Osteocyte (in vitro differentiated cells): ENCODE measurements at regions not wholly inside any gene's neighbourhood (a gene's known extent, or its start where the extent isn't known, plus 50 kb on each side); places are given as distances from the start of the nearest gene placed in this dataset.

Experiments
- DNase-seq: peaks from one replicate; pipeline ENCODE4 v3.0.0; 2021; ENCODE audit warnings: mixed read lengths; ENCODE audit not compliant: unreplicated experiment; ENCODE audit errors: extremely low spot score
- H3K27ac Mint-ChIP-seq: one replicate; pipeline ENCODE4 v1.8.0; 2021; ENCODE audit warnings: mild to moderate bottlenecking, mixed read lengths; ENCODE audit not compliant: unreplicated experiment
- H3K27me3 Mint-ChIP-seq: one replicate; pipeline ENCODE4 v1.8.0; 2021; ENCODE audit warnings: mixed read lengths; ENCODE audit not compliant: unreplicated experiment
- H3K36me3 Mint-ChIP-seq: one replicate; pipeline ENCODE4 v1.8.0; 2021; ENCODE audit warnings: mixed read lengths; ENCODE audit not compliant: unreplicated experiment
- H3K4me1 Mint-ChIP-seq: one replicate; pipeline ENCODE4 v1.8.0; 2021; ENCODE audit warnings: mixed read lengths; ENCODE audit not compliant: unreplicated experiment
- H3K4me3 Mint-ChIP-seq: one replicate; pipeline ENCODE4 v1.8.0; 2021; ENCODE audit warnings: mild to moderate bottlenecking, moderate library complexity, mixed read lengths; ENCODE audit not compliant: unreplicated experiment
- H3K9me3 Mint-ChIP-seq: one replicate; pipeline ENCODE4 v1.8.0; 2021; ENCODE audit warnings: mixed read lengths; ENCODE audit not compliant: unreplicated experiment
- CTCF ChIP-seq: fragments of 200-600 bp; sonication (generic); IDR thresholded peaks from 2 replicates; pipeline ENCODE4 v1.5.0; 2021; ENCODE audit warnings: antibody characterized with exemption, mild to moderate bottlenecking, moderate library complexity

GRCh38 chr7:81285142-81285871 lies 366.5 kb upstream of the SEMA3C start:
- Mint-ChIP-seq H3K4me3 (no peak overlapping the region), H3K27ac (no peak overlapping the region), H3K9me3 (peaks cover 8% of the 10 kb centered on the region), H3K4me1 (peaks cover 20% of the 10 kb centered on the region), H3K36me3 (no peaks in the 10 kb centered on the region), H3K27me3 (peaks cover 6% of the 10 kb centered on the region)
- DNase-seq, result no peak
- no peak for TF ChIP-seq CTCF

- DNase-seq, result no peak
- no peak overlapping the region for H3K4me3 Mint-ChIP-seq
- peak overlapping the region; percentile 35 for H3K27ac Mint-ChIP-seq
- no peaks in the 10 kb centered on the region for H3K36me3 Mint-ChIP-seq
- H3K4me1 Mint-ChIP-seq, result peaks cover 20% of the 10 kb centered on the region
- TF ChIP-seq CTCF, result no peak
- peaks cover under 1% of the 10 kb centered on the region for H3K27me3 Mint-ChIP-seq
- peaks cover 8% of the 10 kb centered on the region for H3K9me3 Mint-ChIP-seq
These were observed 365.7 kb upstream of the SEMA3C start for GRCh38 chr7:81284576-81284975.

DNA sequence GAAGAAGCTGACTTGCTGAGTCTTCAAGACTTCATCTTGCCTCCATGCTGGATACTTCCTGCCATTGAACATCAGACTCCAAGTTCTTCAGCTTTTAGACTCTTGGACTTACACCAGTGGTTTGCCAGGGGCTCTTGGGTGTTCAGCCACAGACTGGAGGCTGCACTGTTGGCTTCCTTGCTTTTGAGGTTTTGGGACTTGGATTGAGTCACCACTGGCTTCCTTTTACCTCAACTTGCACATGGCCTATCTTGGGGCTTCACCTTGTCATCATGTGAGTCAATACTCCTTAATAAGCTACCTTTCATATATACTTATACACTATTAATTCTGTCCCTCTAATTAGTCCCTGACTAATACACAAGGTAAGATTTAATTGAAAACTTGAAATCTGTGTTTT lies 361.7 kb upstream of the SEMA3C start:
- Mint-ChIP-seq H3K4me1 (peaks cover 20% of the 10 kb centered on the region), H3K27ac (no peak overlapping the region), H3K9me3 (peaks cover 12% of the 10 kb centered on the region), H3K36me3 (no peaks in the 10 kb centered on the region), H3K4me3 (no peak overlapping the region), H3K27me3 (no peaks in the 10 kb centered on the region)
- no peak for TF ChIP-seq CTCF
- no peak for DNase-seq

GRCh38 chr7:81277691-81278090 lies 358.8 kb upstream of the SEMA3C start:
- H3K9me3 Mint-ChIP-seq, result peaks cover 8% of the 10 kb centered on the region
- H3K4me3 Mint-ChIP-seq, result no peak overlapping the region
- no peak for TF ChIP-seq CTCF
- no peaks in the 10 kb centered on the region for H3K4me1 Mint-ChIP-seq
- H3K27me3 Mint-ChIP-seq, result no peaks in the 10 kb centered on the region
- H3K36me3 Mint-ChIP-seq, result no peaks in the 10 kb centered on the region
- no peak overlapping the region for H3K27ac Mint-ChIP-seq
- no peak for DNase-seq

DNA sequence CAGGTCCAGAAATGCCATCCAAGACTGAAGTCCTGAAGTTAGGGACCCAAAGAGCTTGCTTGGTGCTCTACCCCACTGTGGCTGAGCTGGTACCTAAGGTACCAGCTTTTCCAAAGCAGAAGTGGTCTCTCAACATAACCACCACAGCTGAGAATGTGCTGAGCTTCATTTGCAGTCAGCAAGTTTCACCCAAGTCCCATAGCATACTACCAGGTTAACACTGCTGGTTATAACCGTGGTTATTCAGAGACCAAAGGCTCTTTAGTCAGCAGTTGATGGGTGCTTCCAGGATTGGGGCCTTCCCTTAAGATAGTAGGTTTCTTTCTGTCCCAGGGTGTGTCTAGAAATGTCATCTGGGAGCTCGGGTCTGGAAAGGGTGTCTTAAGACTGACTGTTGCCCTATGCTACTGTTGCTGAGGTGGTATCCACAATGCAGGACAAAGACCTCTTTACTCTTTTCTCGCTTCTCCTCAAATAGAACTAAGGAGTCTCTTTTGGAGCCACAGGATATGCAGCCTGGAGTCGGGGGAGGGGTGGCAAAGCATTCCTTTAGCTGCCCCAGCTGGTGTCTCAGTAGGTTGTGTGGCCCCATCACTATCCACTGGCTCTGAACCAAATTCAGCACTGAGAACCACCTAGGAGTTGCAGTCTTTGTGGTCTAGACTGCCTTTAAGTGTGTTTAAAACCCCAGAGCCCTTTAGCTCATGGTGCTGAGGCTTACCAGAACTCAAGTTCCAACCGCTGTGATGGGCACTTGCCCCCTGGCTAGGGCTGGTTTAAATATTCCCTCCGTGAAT lies 354.9 kb upstream of the SEMA3C start:
- TF ChIP-seq CTCF, result no peak
- H3K4me1 Mint-ChIP-seq, result no peaks in the 10 kb centered on the region
- peaks cover 8% of the 10 kb centered on the region for H3K9me3 Mint-ChIP-seq
- H3K27ac Mint-ChIP-seq, result no peak overlapping the region
- no peaks in the 10 kb centered on the region for H3K36me3 Mint-ChIP-seq
- H3K4me3 Mint-ChIP-seq, result no peak overlapping the region
- no peaks in the 10 kb centered on the region for H3K27me3 Mint-ChIP-seq
- no peak for DNase-seq
